ENCODE measurements at regions not wholly inside any gene's neighbourhood (a gene's known extent, or its start where the extent isn't known, plus 50 kb on each side); places are given as distances from the start of the nearest gene placed in this dataset.

- DNase-seq = no peak
These were observed 112.9 kb downstream of the METRNL start for GRCh38 chr17:83192161-83192788.

- peak; percentile 82 for DNase-seq
These were observed 113.5 kb downstream of the METRNL start for GRCh38 chr17:83192789-83193335.

GRCh38 chr17:83193336-83194185 lies 114.2 kb downstream of the METRNL start:
- DNase-seq = no peak

- no peak for DNase-seq
These were observed 114.8 kb downstream of the METRNL start for GRCh38 chr17:83194186-83194561.

- peak; percentile 73 for DNase-seq
These were observed 115.4 kb downstream of the METRNL start for GRCh38 chr17:83194761-83195329.

- peak; percentile 70 for DNase-seq
These were observed 116.1 kb downstream of the METRNL start for GRCh38 chr17:83195330-83196023.

GRCh38 chr17:83196024-83196365 lies 116.6 kb downstream of the METRNL start:
- peak; percentile 29 for DNase-seq

- DNase-seq = no peak
These were observed 117.0 kb downstream of the METRNL start for GRCh38 chr17:83196366-83196765.

- no peak for DNase-seq
These were observed 117.8 kb downstream of the METRNL start for GRCh38 chr17:83196973-83197880.

- no peak for DNase-seq
These were observed 119.2 kb downstream of the METRNL start for GRCh38 chr17:83198366-83199341.

GRCh38 chr17:83199500-83200201 lies 120.2 kb downstream of the METRNL start:
- DNase-seq = no peak

- DNase-seq = no peak
These were observed 120.9 kb downstream of the METRNL start for GRCh38 chr17:83200231-83200699.

- no peak for DNase-seq
These were observed 121.3 kb downstream of the METRNL start for GRCh38 chr17:83200751-83201150.

GRCh38 chr17:83201206-83202001 lies 122.0 kb downstream of the METRNL start:
- no peak for DNase-seq

- no peak for DNase-seq
These were observed 122.9 kb downstream of the METRNL start for GRCh38 chr17:83202002-83203000.

GRCh38 chr17:83203073-83203471 lies 123.7 kb downstream of the METRNL start:
- peak; percentile 70 for DNase-seq

GRCh38 chr17:83203472-83204221 lies 124.2 kb downstream of the METRNL start:
- DNase-seq = no peak
